ENCODE measurements at regions not wholly inside any gene's neighbourhood (a gene's known extent, or its start where the extent isn't known, plus 50 kb on each side); places are given as distances from the start of the nearest gene placed in this dataset.
"Not testable (repeated sequence)": the region's sequence is repeated elsewhere in the genome, so short reads cannot be mapped to it uniquely, and the experiment has no call there.

- Histone ChIP-seq H3K4me2 (ENCODE audit: insufficient read depth, low read length) (no peak overlapping the region), H3K36me3 (ENCODE audit: control insufficient read depth in 2 of 2, extremely low read depth in 1 of 2, insufficient read depth in 2 of 2, low read length in 2 of 2) (no peaks in the 10 kb centered on the region), H3K79me2 (ENCODE audit: control insufficient read depth, insufficient read depth, low read length) (no peaks in the 10 kb centered on the region), H4K20me1 (replicated peaks; ENCODE audit: control insufficient read depth, extremely low read depth, insufficient read depth, low read length) (no peaks in the 10 kb centered on the region), H3K9me3 (replicated peaks; ENCODE audit: control insufficient read depth, insufficient read depth, low read length) (no peaks in the 10 kb centered on the region), H3K4me3 (replicated peaks in 1 of 3; ENCODE audit: insufficient read depth in 1 of 3, low read depth in 1 of 3, low read length in 3 of 3) (no peak overlapping the region), H3K27me3 (ENCODE audit: control insufficient read depth in 2 of 2, insufficient read depth in 2 of 2, low read length in 2 of 2) (no peaks in the 10 kb centered on the region), H3K4me1 (ENCODE audit: control insufficient read depth, extremely low read depth, insufficient read depth, low read length) (no peaks in the 10 kb centered on the region), H2AFZ (ENCODE audit: low read depth, low read length) (no peak overlapping the region), H3K9me1 (replicated peaks; ENCODE audit: control insufficient read depth, extremely low read depth, insufficient read depth, low read length) (no peaks in the 10 kb centered on the region), H3K27ac (ENCODE audit: insufficient read depth, low read depth, low read length) (no peak overlapping the region), H3K9ac (replicated peaks; ENCODE audit: extremely low read depth, insufficient read depth, low read length) (no peak overlapping the region)
- ChIA-PET CTCF (no interaction called here), POLR2A (no interaction called here)
- intact Hi-C loops (cut with micrococcal nuclease), result no loop called here
- FAIRE-seq, result no peak
- dilution Hi-C loops (cut with MboI; ENCODE audit: extremely low pct_ligation_motif_present, low sequenced_read_pairs), result no loop called here
- no peak for TF ChIP-seq GATA2 (IDR thresholded peaks at IDR 0.05; ENCODE audit: insufficient read depth, insufficient read length, low read depth, low read length)
- peak; percentile 34 for TF ChIP-seq FOS (IDR thresholded peaks at IDR 0.05; ENCODE audit: borderline replicate concordance, insufficient read depth, low read length)
- DNase-seq (ENCODE audit: low read depth, low spot score), result no peak
- no TSS peak for BruUV-seq (replicated peaks)
Measured at GRCh38 chr3:96478496-96478895, 335.9 kb upstream of the EPHA6 start.

GRCh38 chr3:96480881-96481280, 333.5 kb upstream of the EPHA6 start:
- FAIRE-seq, result no peak
- H3K27me3 ChIP-seq (ENCODE audit: control insufficient read depth in 2 of 2, insufficient read depth in 2 of 2, low read length in 2 of 2), result no peaks in the 10 kb centered on the region
- no peak for TF ChIP-seq GATA2 (IDR thresholded peaks at IDR 0.05; ENCODE audit: insufficient read depth, insufficient read length, low read depth, low read length)
- no peak for TF ChIP-seq FOS (IDR thresholded peaks at IDR 0.05; ENCODE audit: borderline replicate concordance, insufficient read depth, low read length)
- no peak for TF ChIP-seq POLR2A (IDR thresholded peaks at IDR 0.05; ENCODE audit: low read depth, low read length)
- TF ChIP-seq MAX (IDR thresholded peaks at IDR 0.05; ENCODE audit: insufficient read depth, insufficient read length), result no peak
- no peak for TF ChIP-seq EZH2 (IDR thresholded peaks at IDR 0.05; ENCODE audit: borderline replicate concordance, low read depth, low read length, severe bottlenecking)
- no peak for TF ChIP-seq POLR2AphosphoS5 (IDR thresholded peaks at IDR 0.05; ENCODE audit: insufficient read depth, low read depth, low read length)
- TF ChIP-seq MYC (IDR thresholded peaks at IDR 0.05; ENCODE audit: low read depth, low read length), result no peak
- TF ChIP-seq CTCF (IDR thresholded peaks at IDR 0.05; ENCODE audit: extremely low read depth in 1 of 2, insufficient read depth in 1 of 2, low read depth in 1 of 2, low read length in 2 of 2), result no peak
- TF ChIP-seq JUN (IDR thresholded peaks at IDR 0.05; ENCODE audit: borderline replicate concordance, insufficient read depth, insufficient read length, low read depth), result no peak
- no peaks in the 10 kb centered on the region for H3K9me1 ChIP-seq (replicated peaks; ENCODE audit: control insufficient read depth, extremely low read depth, insufficient read depth, low read length)
- POLR2A ChIA-PET, result no interaction called here
- no peak overlapping the region for H3K27ac ChIP-seq (ENCODE audit: insufficient read depth, low read depth, low read length)
- dilution Hi-C loops (cut with MboI; ENCODE audit: extremely low pct_ligation_motif_present, low sequenced_read_pairs) (no loop called here), intact Hi-C loops (cut with micrococcal nuclease) (no loop called here)
- H4K20me1 ChIP-seq (replicated peaks; ENCODE audit: control insufficient read depth, extremely low read depth, insufficient read depth, low read length), result no peaks in the 10 kb centered on the region
- H3K9ac ChIP-seq (replicated peaks; ENCODE audit: extremely low read depth, insufficient read depth, low read length), result no peak overlapping the region
- no peak overlapping the region for H2AFZ ChIP-seq (ENCODE audit: low read depth, low read length)
- no peaks in the 10 kb centered on the region for H3K9me3 ChIP-seq (replicated peaks; ENCODE audit: control insufficient read depth, insufficient read depth, low read length)
- H3K4me3 ChIP-seq (replicated peaks in 1 of 3; ENCODE audit: insufficient read depth in 1 of 3, low read depth in 1 of 3, low read length in 3 of 3), result no peak overlapping the region
- DNase-seq (ENCODE audit: low read depth, low spot score), result no peak
- no peaks in the 10 kb centered on the region for H3K4me1 ChIP-seq (ENCODE audit: control insufficient read depth, extremely low read depth, insufficient read depth, low read length)
- no peaks in the 10 kb centered on the region for H3K79me2 ChIP-seq (ENCODE audit: control insufficient read depth, insufficient read depth, low read length)
- BruUV-seq (replicated peaks), result no TSS peak
- H3K4me2 ChIP-seq (ENCODE audit: insufficient read depth, low read length), result no peak overlapping the region
- no peaks in the 10 kb centered on the region for H3K36me3 ChIP-seq (ENCODE audit: control insufficient read depth in 2 of 2, extremely low read depth in 1 of 2, insufficient read depth in 2 of 2, low read length in 2 of 2)
- CTCF ChIA-PET, result no interaction called here

- DNase-seq (ENCODE audit: low read depth, low spot score); H3K4me2 ChIP-seq (ENCODE audit: insufficient read depth, low read length); H3K9me1 ChIP-seq (replicated peaks; ENCODE audit: control insufficient read depth, extremely low read depth, insufficient read depth, low read length); H3K9ac ChIP-seq (replicated peaks; ENCODE audit: extremely low read depth, insufficient read depth, low read length); H3K27me3 ChIP-seq (ENCODE audit: control insufficient read depth in 2 of 2, insufficient read depth in 2 of 2, low read length in 2 of 2); H3K4me3 ChIP-seq (replicated peaks in 1 of 3; ENCODE audit: insufficient read depth in 1 of 3, low read depth in 1 of 3, low read length in 3 of 3); BruUV-seq (replicated peaks); dilution Hi-C loops (cut with MboI; ENCODE audit: extremely low pct_ligation_motif_present, low sequenced_read_pairs); H3K79me2 ChIP-seq (ENCODE audit: control insufficient read depth, insufficient read depth, low read length); H4K20me1 ChIP-seq (replicated peaks; ENCODE audit: control insufficient read depth, extremely low read depth, insufficient read depth, low read length); FAIRE-seq; H3K27ac ChIP-seq (ENCODE audit: insufficient read depth, low read depth, low read length); H3K4me1 ChIP-seq (ENCODE audit: control insufficient read depth, extremely low read depth, insufficient read depth, low read length); H2AFZ ChIP-seq (ENCODE audit: low read depth, low read length); CTCF ChIA-PET; H3K9me3 ChIP-seq (replicated peaks; ENCODE audit: control insufficient read depth, insufficient read depth, low read length); H3K36me3 ChIP-seq (ENCODE audit: control insufficient read depth in 2 of 2, extremely low read depth in 1 of 2, insufficient read depth in 2 of 2, low read length in 2 of 2); POLR2A ChIA-PET; intact Hi-C loops (cut with micrococcal nuclease): not testable (repeated sequence)
Measured at GRCh38 chr3:96483191-96483590, 331.2 kb upstream of the EPHA6 start.

Measured in endothelial cell of umbilical vein (primary cell).